Inflammatory macrophage treated with lipopolysaccharide for 1 hour (primary cell): ENCODE measurements at regions not wholly inside any gene's neighbourhood (a gene's known extent, or its start where the extent isn't known, plus 50 kb on each side); places are given as distances from the start of the nearest gene placed in this dataset.

ENCODE experiments used
- DNase-seq, 2 donors: peaks; one replicate each; pipeline ENCODE4 v3.0.0-alpha.2; 2020 to 2022

- DNase-seq, result no peak
Measured at GRCh38 chr17:72534265-72534664, 413.4 kb downstream of the SOX9 start.

GRCh38 chr17:72534776-72535175 is 414.0 kb downstream of the SOX9 start:
- no peak for DNase-seq

- no peak for DNase-seq
Measured at GRCh38 chr17:72535346-72535745, 414.5 kb downstream of the SOX9 start.

- no peak for DNase-seq
Measured at GRCh38 chr17:72535779-72536178, 415.0 kb downstream of the SOX9 start.

GRCh38 chr17:72536788-72537187 is 416.0 kb downstream of the SOX9 start:
- DNase-seq, result no peak

GRCh38 chr17:72538443-72538842 is 417.6 kb downstream of the SOX9 start:
- DNase-seq, result no peak

GRCh38 chr17:72538901-72539352 is 418.1 kb downstream of the SOX9 start:
- no peak for DNase-seq

GRCh38 chr17:72539981-72540897 is 419.4 kb downstream of the SOX9 start:
- DNase-seq, result peak; percentile 25 to 70

- DNase-seq, result no peak
Measured at GRCh38 chr17:72542317-72542716, 421.5 kb downstream of the SOX9 start.

GRCh38 chr17:72545766-72546165 is 424.9 kb downstream of the SOX9 start:
- no peak for DNase-seq

GRCh38 chr17:72553051-72553755 is 432.4 kb downstream of the SOX9 start:
- no peak for DNase-seq

- no peak for DNase-seq
Measured at GRCh38 chr17:72554508-72554907, 433.7 kb downstream of the SOX9 start.

- no peak for DNase-seq
Measured at GRCh38 chr17:72555052-72555451, 434.2 kb downstream of the SOX9 start.

GRCh38 chr17:72556944-72557826 is 436.4 kb downstream of the SOX9 start:
- peak; percentile 6 to 52 for DNase-seq

- DNase-seq, result no peak
Measured at GRCh38 chr17:72558971-72559476, 438.2 kb downstream of the SOX9 start.

GRCh38 chr17:72560303-72561247 is 439.8 kb downstream of the SOX9 start:
- DNase-seq, result peak; percentile 19 to 53

GRCh38 chr17:72561266-72561665 is 440.4 kb downstream of the SOX9 start:
- DNase-seq, result no peak

- DNase-seq, result no peak
Measured at GRCh38 chr17:72561680-72562079, 440.9 kb downstream of the SOX9 start.

- DNase-seq, result no peak
Measured at GRCh38 chr17:72562615-72563188, 441.9 kb downstream of the SOX9 start.

GRCh38 chr17:72563952-72564351 is 443.1 kb downstream of the SOX9 start:
- no peak for DNase-seq

GRCh38 chr17:72565006-72565405 is 444.2 kb downstream of the SOX9 start:
- DNase-seq, result no peak
